Fibroblast of lung (primary cell): ENCODE measurements at regions not wholly inside any gene's neighbourhood (a gene's known extent, or its start where the extent isn't known, plus 50 kb on each side); places are given as distances from the start of the nearest gene placed in this dataset.
"Not testable (repeated sequence)": the region's sequence is repeated elsewhere in the genome, so short reads cannot be mapped to it uniquely, and the experiment has no call there.

ENCODE experiments used
- DNase-seq, 2 donors: peaks; one replicate each; pipeline versions ENCODE4 v3.0.0 to v3.0.0-alpha.2; 2010; ENCODE audit warnings: low read depth in 2 of 2
- H2AFZ ChIP-seq: 2 replicates; pipeline ENCODE4 v1.5.1; 2012; ENCODE audit warnings: low read length, control low read depth, inconsistent platforms
- H3K27ac ChIP-seq: 2 replicates; pipeline ENCODE4 v1.5.1; 2011; ENCODE audit warnings: low read length, control low read depth; ENCODE audit not compliant: insufficient read depth
- H3K27me3 ChIP-seq: 2 replicates; pipeline ENCODE4 v1.5.1; 2011; ENCODE audit warnings: mild to moderate bottlenecking, low read length; ENCODE audit not compliant: control insufficient read depth, insufficient read depth
- H3K36me3 ChIP-seq: 2 replicates; pipeline ENCODE4 v1.5.1; 2011; ENCODE audit warnings: low read length; ENCODE audit not compliant: control insufficient read depth, insufficient read depth
- H3K4me1 ChIP-seq: 2 replicates; pipeline ENCODE4 v1.5.1; 2011; ENCODE audit warnings: low read length; ENCODE audit not compliant: control insufficient read depth, insufficient read depth; ENCODE audit errors: extremely low read depth
- H3K4me2 ChIP-seq: 2 replicates; pipeline ENCODE4 v1.5.1; 2011; ENCODE audit warnings: low read length, control low read depth; ENCODE audit not compliant: insufficient read depth; ENCODE audit errors: extremely low read depth
- H3K4me3 ChIP-seq, 4 experiments: fragments of 200-600 bp in 1 of 4; sonication (generic) in 1 of 4; replicated peaks in 1 of 4; 2 replicates each; pipeline ENCODE4 v1.5.1; 2011 to 2016; ENCODE audit warnings: low read length in 4 of 4, low read depth in 3 of 4, mild to moderate bottlenecking in 3 of 4, control low read depth in 2 of 4, inconsistent platforms in 1 of 4, mixed read lengths in 1 of 4; ENCODE audit not compliant: insufficient read depth in 1 of 4; ENCODE audit errors: control extremely low read depth in 1 of 4
- H3K79me2 ChIP-seq: 2 replicates; pipeline ENCODE4 v1.5.1; 2012; ENCODE audit warnings: mild to moderate bottlenecking, low read length, inconsistent platforms; ENCODE audit not compliant: control insufficient read depth, insufficient read depth
- H3K9ac ChIP-seq: 2 replicates; pipeline ENCODE4 v1.5.1; 2011; ENCODE audit warnings: mild to moderate bottlenecking, low read length, control low read depth; ENCODE audit not compliant: insufficient read depth
- H3K9me3 ChIP-seq: 2 replicates; pipeline ENCODE4 v1.5.1; 2012; ENCODE audit warnings: low read depth, low read length; ENCODE audit not compliant: control insufficient read depth, insufficient read depth
- H4K20me1 ChIP-seq: 2 replicates; pipeline ENCODE4 v1.5.1; 2011; ENCODE audit warnings: low read length; ENCODE audit not compliant: control insufficient read depth, insufficient read depth; ENCODE audit errors: extremely low read depth

DNA sequence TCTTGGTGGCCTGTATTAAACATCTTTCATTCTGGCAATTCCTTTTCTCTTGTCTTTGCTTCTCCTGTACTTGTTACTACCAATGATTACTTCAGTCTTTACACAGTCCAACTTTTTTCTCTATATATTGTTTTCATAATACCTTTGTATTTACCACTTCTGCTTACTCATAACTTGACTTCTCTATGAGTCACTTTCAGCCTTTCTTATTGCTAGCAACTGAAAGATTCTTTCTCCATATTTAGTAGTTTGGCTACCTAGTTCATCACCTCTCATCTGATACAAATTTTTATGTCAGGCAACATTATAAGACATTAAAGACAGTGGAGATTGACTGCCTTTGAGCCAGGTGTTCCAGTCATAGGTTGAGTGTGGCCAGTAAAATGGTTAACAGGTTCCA lies 893.3 kb downstream of the NAP1L3 start:
- not testable (repeated sequence) for H3K79me2 ChIP-seq, H3K4me3 ChIP-seq, H3K27me3 ChIP-seq, H4K20me1 ChIP-seq, H3K9ac ChIP-seq, H3K27ac ChIP-seq, H3K4me2 ChIP-seq, H3K36me3 ChIP-seq, H2AFZ ChIP-seq, H3K4me1 ChIP-seq, DNase-seq, H3K9me3 ChIP-seq

GRCh38 chrX:92774016-92774415 lies 899.4 kb downstream of the NAP1L3 start:
- not testable (repeated sequence) for H3K36me3 ChIP-seq, H3K27ac ChIP-seq, H3K4me2 ChIP-seq, DNase-seq, H4K20me1 ChIP-seq, H3K9ac ChIP-seq, H3K4me1 ChIP-seq, H3K9me3 ChIP-seq, H3K27me3 ChIP-seq, H3K79me2 ChIP-seq, H3K4me3 ChIP-seq, H2AFZ ChIP-seq

- DNase-seq, H3K9ac ChIP-seq, H3K36me3 ChIP-seq, H4K20me1 ChIP-seq, H3K27ac ChIP-seq, H3K27me3 ChIP-seq, H3K9me3 ChIP-seq, H3K79me2 ChIP-seq, H3K4me3 ChIP-seq, H3K4me1 ChIP-seq, H2AFZ ChIP-seq, H3K4me2 ChIP-seq: not testable (repeated sequence)
These were observed 912.4 kb downstream of the NAP1L3 start for GRCh38 chrX:92760963-92761362.
